ENCODE measurements at regions not wholly inside any gene's neighbourhood (a gene's known extent, or its start where the extent isn't known, plus 50 kb on each side); places are given as distances from the start of the nearest gene placed in this dataset.
"Not testable (repeated sequence)": the region's sequence is repeated elsewhere in the genome, so short reads cannot be mapped to it uniquely, and the experiment has no call there.

GRCh38 chr17:34039213-34039612 is 215.9 kb upstream of the CCL2 start:
- H3K4me3 ChIP-seq; H4K20me1 ChIP-seq (ENCODE audit: control insufficient read depth, insufficient read depth); in situ Hi-C loops (cut with MboI); H3K79me2 ChIP-seq (ENCODE audit: control insufficient read depth, insufficient read depth, low read length); POLR2A ChIA-PET; CTCF ChIA-PET; ATAC-seq; DNase-seq (ENCODE audit: low read depth, low spot score); BruUV-seq (replicated peaks); FAIRE-seq; H3K27ac ChIP-seq (ENCODE audit: control insufficient read depth, insufficient read depth); H3K9me3 ChIP-seq (replicated peaks; ENCODE audit: control insufficient read depth, insufficient read depth, low read length); H3K9ac ChIP-seq (ENCODE audit: control insufficient read depth, insufficient read depth, low read length); SMC1A ChIA-PET (ENCODE audit: uncharacterized antibody, unreplicated experiment); intact Hi-C loops (cut with micrococcal nuclease; ENCODE audit: unreplicated experiment); H3K4me1 ChIP-seq (ENCODE audit: control insufficient read depth, insufficient read depth, low read length); H3K27me3 ChIP-seq (replicated peaks in 1 of 2; ENCODE audit: control insufficient read depth in 2 of 2, insufficient read depth in 2 of 2, low read length in 1 of 2); H2AFZ ChIP-seq (ENCODE audit: control insufficient read depth, low read depth, low read length); H3K4me2 ChIP-seq (ENCODE audit: control insufficient read depth, insufficient read depth); H3K36me3 ChIP-seq (ENCODE audit: control insufficient read depth in 2 of 2, insufficient read depth in 2 of 2, low read length in 1 of 2); RAD21 ChIA-PET (ENCODE audit: unreplicated experiment): not testable (repeated sequence)
- 59% methylated on average over 11 of the region's 11 CpGs for WGBS (ENCODE audit: insufficient coverage, insufficient replicate concordance, low lambda C conversion rate, missing lambda C conversion rate)

DNA sequence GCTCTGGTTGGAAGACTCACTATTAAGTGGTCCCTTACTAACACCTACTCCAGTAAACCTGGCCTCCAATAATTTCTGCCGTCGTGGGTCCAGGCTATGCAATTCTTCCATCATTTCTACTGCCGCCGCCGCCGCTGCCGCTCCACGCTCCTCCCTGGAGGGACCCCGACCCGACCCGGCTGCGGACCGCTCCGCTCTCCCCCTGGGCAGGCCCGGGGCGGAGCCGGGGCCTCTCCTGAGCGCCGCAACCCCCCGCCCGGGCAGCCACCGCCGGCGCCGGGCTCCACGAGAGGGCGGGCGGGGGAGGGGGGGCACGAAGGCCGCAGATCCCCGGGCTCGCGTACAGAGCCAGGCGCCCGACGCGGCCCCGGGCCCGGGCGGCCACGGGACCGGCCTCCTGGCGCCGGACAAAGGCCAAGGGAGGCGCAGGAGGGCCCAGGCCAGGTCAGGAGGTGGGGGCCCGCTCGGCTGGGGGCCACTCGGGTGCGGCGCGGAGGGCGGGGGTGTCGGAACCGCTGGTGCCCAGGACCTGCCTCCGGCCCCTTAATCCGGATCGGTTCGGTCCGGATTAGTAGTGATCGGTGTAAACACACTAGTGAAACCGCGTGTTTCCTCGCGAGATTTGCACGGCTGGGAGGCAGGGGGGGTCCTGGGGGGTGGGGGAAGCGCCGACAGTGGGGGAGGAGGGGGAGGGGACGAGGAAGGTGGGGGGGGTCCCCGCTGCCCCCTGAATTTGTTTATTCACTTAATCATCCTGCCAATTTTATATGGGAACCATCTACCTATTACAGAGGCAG is 215.1 kb upstream of the CCL2 start:
- not testable (repeated sequence) for DNase-seq (ENCODE audit: low read depth, low spot score); FAIRE-seq
- WGBS (ENCODE audit: insufficient coverage, insufficient replicate concordance, low lambda C conversion rate, missing lambda C conversion rate), result 71% methylated on average over 22 of the region's 69 CpGs

More for the DNA sequence above, 215.1 kb upstream of the CCL2 start:
- POLR2A ChIA-PET; BruUV-seq (replicated peaks); H3K4me1 ChIP-seq (ENCODE audit: control insufficient read depth, insufficient read depth, low read length); H3K9ac ChIP-seq (ENCODE audit: control insufficient read depth, insufficient read depth, low read length); H3K27ac ChIP-seq (ENCODE audit: control insufficient read depth, insufficient read depth); H2AFZ ChIP-seq (ENCODE audit: control insufficient read depth, low read depth, low read length); H4K20me1 ChIP-seq (ENCODE audit: control insufficient read depth, insufficient read depth); H3K79me2 ChIP-seq (ENCODE audit: control insufficient read depth, insufficient read depth, low read length); in situ Hi-C loops (cut with MboI); H3K27me3 ChIP-seq (replicated peaks in 1 of 2; ENCODE audit: control insufficient read depth in 2 of 2, insufficient read depth in 2 of 2, low read length in 1 of 2); H3K36me3 ChIP-seq (ENCODE audit: control insufficient read depth in 2 of 2, insufficient read depth in 2 of 2, low read length in 1 of 2); H3K4me3 ChIP-seq; RAD21 ChIA-PET (ENCODE audit: unreplicated experiment); H3K9me3 ChIP-seq (replicated peaks; ENCODE audit: control insufficient read depth, insufficient read depth, low read length); CTCF ChIA-PET; intact Hi-C loops (cut with micrococcal nuclease; ENCODE audit: unreplicated experiment); SMC1A ChIA-PET (ENCODE audit: uncharacterized antibody, unreplicated experiment); H3K4me2 ChIP-seq (ENCODE audit: control insufficient read depth, insufficient read depth): not testable (repeated sequence)
- ATAC-seq, result peak; percentile 48; the same call in 1 of the 3 replicates

All from GM12878 (cell line).